Right lobe of liver (tissue), 6 donors: ENCODE measurements at regions not wholly inside any gene's neighbourhood (a gene's known extent, or its start where the extent isn't known, plus 50 kb on each side); places are given as distances from the start of the nearest gene placed in this dataset.

Source experiments
- ATAC-seq, 4 donors: fragments of 200-7000 bp; cut with Tn5 transposase; one replicate each; pipeline ENCODE4 v1.9.1; 2020; ENCODE audit warnings: mild to moderate bottlenecking in 4 of 4, moderate library complexity in 4 of 4
- DNase-seq, 3 donors: peaks; one replicate each; pipeline ENCODE4 v3.0.0-alpha.2; 2020
- H3K27ac ChIP-seq, 3 donors: fragments of 200-600 bp; one replicate each; pipeline ENCODE4 v1.8.0; 2022
- H3K27me3 ChIP-seq, 2 donors: fragments of 200-600 bp; one replicate each; pipeline ENCODE4 v1.8.0; 2022
- H3K36me3 ChIP-seq, 4 donors: fragments of 200-600 bp; sonication (generic) in 1 of 4; one replicate each; pipeline versions ENCODE4 v1.5.1 to v1.8.0; 2017 to 2022; ENCODE audit warnings: control low read depth in 1 of 4
- H3K4me1 ChIP-seq, 4 donors: fragments of 200-600 bp; sonication (generic) in 1 of 4; one replicate each; pipeline versions ENCODE4 v1.5.1 to v1.8.0; 2017 to 2022; ENCODE audit warnings: control low read depth in 1 of 4
- H3K4me3 ChIP-seq, 3 donors: fragments of 200-600 bp; one replicate each; pipeline ENCODE4 v1.8.0; 2022
- H3K9me3 ChIP-seq, 4 donors: fragments of 200-600 bp; sonication (generic) in 1 of 4; one replicate each; pipeline versions ENCODE4 v1.5.1 to v1.8.0; 2017 to 2022; ENCODE audit warnings: control low read depth in 1 of 4
- CTCF ChIP-seq, 4 donors: fragments of 200-600 bp in 3 of 4; fragments of 450-650 bp in 1 of 4; IDR thresholded peaks; one replicate each; pipeline versions ENCODE4 v1.5.1 to v1.8.0; 2016 to 2022; ENCODE audit warnings: antibody characterized with exemption in 4 of 4, mild to moderate bottlenecking in 2 of 4
- POLR2A ChIP-seq: fragments of 450-650 bp; IDR thresholded peaks from one replicate; pipeline ENCODE4 v1.6.1; 2017; ENCODE audit warnings: antibody characterized with exemption, mild to moderate bottlenecking
- WGBS: methylation state at CpG from one replicate; pipeline ENCODE4 v1.1.6; 2018; ENCODE audit warnings: low coverage, low lambda C conversion rate; ENCODE audit not compliant: insufficient coverage; ENCODE audit errors: missing lambda C conversion rate; 5-methylcytosine and 5-hydroxymethylcytosine counted together
- intact Hi-C, 2 donors: fragments of 100-400 bp; cut with DNase I; formaldehyde crosslinking; loops; one replicate each; pipeline versions ENCODE4 v1.11.2 to v1.14.1; 2022
- donor health status: DM: no; HTN: yes; CAD: no.
- donor health status: DM: no; HTN: no; CAD: no.
- donor health status: DM: no; HTN: no; CAD: no.
- donor health status: DM: no; HTN: yes; CAD: no.
- donor health status: DM: no; HTN: yes; CAD: no.

- intact Hi-C loops, result no loop called here
- Histone ChIP-seq H3K27ac (no peak overlapping the region), H3K9me3 (no peaks in the 10 kb centered on the region), H3K4me1 (no peaks in the 10 kb centered on the region), H3K4me3 (no peak overlapping the region), H3K36me3 (no peaks in the 10 kb centered on the region), H3K27me3 (no peaks in the 10 kb centered on the region)
- ATAC-seq, result no peak
- no peak for DNase-seq
- TF ChIP-seq POLR2A, result no peak
- TF ChIP-seq CTCF (IDR thresholded peaks at IDR 0.05), result no peak
Measured at GRCh38 chr3:86815880-86816279, 175.1 kb downstream of the VGLL3 start.

DNA sequence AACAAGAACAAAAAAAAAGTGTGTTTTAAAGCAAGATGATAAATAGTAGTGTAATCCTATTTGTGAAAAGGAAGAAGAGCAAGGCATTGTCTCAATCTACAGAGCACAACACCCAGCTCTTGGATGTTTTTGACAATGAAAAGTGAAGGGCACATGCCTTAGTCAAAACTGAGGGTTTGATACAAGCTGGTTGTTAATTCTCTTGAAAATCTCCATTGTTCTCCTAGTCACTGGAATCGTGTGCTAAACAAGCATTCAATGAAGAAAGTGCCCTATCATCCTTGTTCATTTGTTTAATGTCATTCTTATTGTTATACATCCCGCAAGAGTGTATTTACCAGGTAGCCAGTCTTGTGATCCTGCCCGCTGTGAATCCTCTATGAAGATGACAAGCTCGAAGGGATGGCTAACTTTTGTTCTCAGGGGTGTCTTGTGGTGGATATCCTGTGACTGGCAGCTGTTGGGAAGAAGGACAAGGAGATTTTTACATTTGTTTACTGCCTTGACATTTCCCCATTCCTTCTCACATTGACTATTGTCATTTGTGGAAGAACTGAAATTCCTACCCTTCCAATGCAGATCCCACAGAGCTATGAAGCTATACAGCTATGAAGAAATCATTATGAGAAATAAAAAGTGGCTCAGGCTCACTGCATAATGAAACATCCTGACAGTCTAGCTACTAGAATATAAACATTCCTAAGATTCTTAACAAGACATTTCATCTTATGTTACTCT lies 175.9 kb downstream of the VGLL3 start:
- H3K4me1 ChIP-seq, result no peaks in the 10 kb centered on the region
- TF ChIP-seq CTCF (IDR thresholded peaks at IDR 0.05) (no peak), POLR2A (no peak)
- H3K27me3 ChIP-seq, result no peaks in the 10 kb centered on the region
- H3K27ac ChIP-seq, result no peak overlapping the region
- no peaks in the 10 kb centered on the region for H3K36me3 ChIP-seq
- no peak overlapping the region for H3K4me3 ChIP-seq
- DNase-seq (no peak), ATAC-seq (no peak)
- intact Hi-C loops, result no loop called here
- 16% methylated on average over 4 of the region's 4 CpGs for WGBS
- no peaks in the 10 kb centered on the region for H3K9me3 ChIP-seq

GRCh38 chr3:86814321-86814720 lies 176.6 kb downstream of the VGLL3 start:
- intact Hi-C loops, result no loop called here

DNA sequence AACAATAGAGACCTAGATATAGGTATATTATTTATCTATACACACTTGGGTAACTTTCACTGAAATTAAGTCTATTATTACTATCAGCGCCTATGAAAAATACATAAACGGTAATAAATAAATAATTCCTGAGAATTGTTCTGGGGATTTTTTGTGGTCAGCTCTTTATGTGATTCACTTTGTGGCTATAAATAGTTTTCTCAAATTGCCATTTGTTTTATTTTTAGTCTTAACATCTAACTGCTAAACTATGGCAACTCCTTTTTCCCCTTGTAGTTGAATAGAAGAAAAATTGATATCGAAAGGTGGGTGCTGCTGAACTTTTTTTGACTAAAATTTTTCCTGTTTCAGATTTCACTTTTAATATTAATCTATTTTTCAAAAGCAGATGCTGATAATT lies 189.0 kb downstream of the VGLL3 start:
- intact Hi-C loops, result no loop called here
- no peaks in the 10 kb centered on the region for H3K9me3 ChIP-seq
- TF ChIP-seq CTCF (IDR thresholded peaks at IDR 0.05), result no peak
- TF ChIP-seq POLR2A, result no peak
- ATAC-seq, result no peak
- H3K4me3 ChIP-seq, result no peak overlapping the region
- H3K36me3 ChIP-seq, result no peaks in the 10 kb centered on the region
- H3K27ac ChIP-seq, result no peak overlapping the region
- no peaks in the 10 kb centered on the region for H3K4me1 ChIP-seq
- no peak for DNase-seq
- H3K27me3 ChIP-seq, result no peaks in the 10 kb centered on the region
- 73% methylated on average over 3 of the region's 3 CpGs for WGBS

More at GRCh38 chr3:86814321-86814720, 176.6 kb downstream of the VGLL3 start:
- Histone ChIP-seq H3K27me3 (no peaks in the 10 kb centered on the region), H3K4me3 (no peak overlapping the region), H3K4me1 (no peaks in the 10 kb centered on the region), H3K27ac (no peak overlapping the region), H3K36me3 (no peaks in the 10 kb centered on the region), H3K9me3 (no peaks in the 10 kb centered on the region)
- ATAC-seq (no peak), DNase-seq (no peak)
- TF ChIP-seq CTCF (IDR thresholded peaks at IDR 0.05) (no peak), POLR2A (no peak)
- WGBS, result 71% methylated on average over 4 of the region's 4 CpGs

DNA sequence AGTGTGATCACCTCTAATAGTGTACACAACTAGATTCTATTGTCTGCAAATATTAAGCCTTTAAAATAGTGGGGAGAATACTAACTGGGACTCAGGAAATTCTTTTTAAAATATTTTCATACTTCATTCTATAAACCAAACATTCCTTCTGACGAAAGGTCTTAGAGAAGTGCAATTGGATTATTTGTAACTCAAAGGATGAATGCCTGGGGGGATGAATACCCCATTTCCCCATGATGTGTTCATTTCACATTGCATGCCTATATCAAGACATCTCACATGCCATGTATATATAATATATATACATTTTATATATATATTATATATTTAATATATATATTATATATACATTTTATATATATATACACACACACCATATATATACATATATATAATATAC lies 189.9 kb downstream of the VGLL3 start:
- no peak overlapping the region for H3K4me3 ChIP-seq
- no peaks in the 10 kb centered on the region for H3K9me3 ChIP-seq
- H3K4me1 ChIP-seq, result no peaks in the 10 kb centered on the region
- TF ChIP-seq CTCF (IDR thresholded peaks at IDR 0.05), result no peak
- no peak for TF ChIP-seq POLR2A
- no peak for ATAC-seq
- WGBS, result 65% methylated on average over 1 of the region's 1 CpG
- no peaks in the 10 kb centered on the region for H3K36me3 ChIP-seq
- intact Hi-C loops, result no loop called here
- H3K27me3 ChIP-seq, result no peaks in the 10 kb centered on the region
- DNase-seq, result no peak
- no peak overlapping the region for H3K27ac ChIP-seq
